Astrocyte of the spinal cord (primary cell): ENCODE measurements at regions not wholly inside any gene's neighbourhood (a gene's known extent, or its start where the extent isn't known, plus 50 kb on each side); places are given as distances from the start of the nearest gene placed in this dataset.

Experiments used
- DNase-seq: peaks from one replicate; pipeline ENCODE4 v3.0.0; 2011; ENCODE audit warnings: low read depth, low spot score
- H3K4me3 ChIP-seq: 2 replicates; pipeline ENCODE4 v1.5.1; 2011; ENCODE audit warnings: low read depth, mild to moderate bottlenecking, low read length, moderate library complexity
- CTCF ChIP-seq: IDR thresholded peaks from 2 replicates; pipeline ENCODE4 v1.5.1; 2012; ENCODE audit warnings: low read depth, mild to moderate bottlenecking, low read length, inconsistent platforms
- in situ Hi-C: cut with HindIII; loops from 2 replicates; pipeline ENCODE4 v1.10.0; 2017; ENCODE audit warnings: low sequenced_read_pairs

GRCh38 chr3:102668247-102668646 lies 233.4 kb downstream of the ZPLD1 start:
- DNase-seq, result no peak
- no peak overlapping the region for H3K4me3 ChIP-seq
- in situ Hi-C loops, result no loop called here
- TF ChIP-seq CTCF, result no peak

GRCh38 chr3:102670986-102671385 lies 236.2 kb downstream of the ZPLD1 start:
- no peak for TF ChIP-seq CTCF
- H3K4me3 ChIP-seq, result no peak overlapping the region
- in situ Hi-C loops, result no loop called here
- DNase-seq, result no peak

- TF ChIP-seq CTCF, result no peak
- DNase-seq, result no peak
- no peak overlapping the region for H3K4me3 ChIP-seq
- in situ Hi-C loops, result no loop called here
Observed at GRCh38 chr3:102672305-102672704, 237.5 kb downstream of the ZPLD1 start.

GRCh38 chr3:102673271-102674115 lies 238.7 kb downstream of the ZPLD1 start:
- DNase-seq, result peak; percentile 67
- TF ChIP-seq CTCF, result peak; percentile 80
- in situ Hi-C loops, result no loop called here
- H3K4me3 ChIP-seq, result peak overlapping the region; percentile 27

GRCh38 chr3:102674284-102674683 lies 239.5 kb downstream of the ZPLD1 start:
- DNase-seq, result no peak
- in situ Hi-C loops, result no loop called here
- TF ChIP-seq CTCF, result no peak
- H3K4me3 ChIP-seq, result no peak overlapping the region

- H3K4me3 ChIP-seq, result no peak overlapping the region
- TF ChIP-seq CTCF, result no peak
- DNase-seq, result no peak
- in situ Hi-C loops, result no loop called here
Observed at GRCh38 chr3:102676424-102676823, 241.6 kb downstream of the ZPLD1 start.
